Activated CD8-positive, alpha-beta T cell treated with anti-CD3 and anti-CD28 coated beads for 36 hours (primary cell): ENCODE measurements at regions not wholly inside any gene's neighbourhood (a gene's known extent, or its start where the extent isn't known, plus 50 kb on each side); places are given as distances from the start of the nearest gene placed in this dataset.

Experiments
- ATAC-seq: fragments of 200-7000 bp; cut with Tn5 transposase; one replicate; pipeline ENCODE4 v1.10.0; 2021; ENCODE audit warnings: mild to moderate bottlenecking, moderate library complexity
- CTCF ChIA-PET: fragments of 350-600 bp; sonication (Branson Sonifier 250); formaldehyde crosslinking; loops from one replicate; lab custom pipeline; 2021; ENCODE audit warnings: antibody characterized with exemption; lab: Charles Lee
- POLR2A ChIA-PET: fragments of 350-600 bp; sonication (Branson Sonifier 250); formaldehyde crosslinking; loops from one replicate; lab custom pipeline; 2021; ENCODE audit warnings: antibody characterized with exemption; lab: Charles Lee
- DNase-seq: peaks from one replicate; pipeline ENCODE4 v3.0.0-alpha.2; 2020
- H3K27ac Mint-ChIP-seq: one replicate; pipeline ENCODE4 v1.8.0; 2021; ENCODE audit warnings: mild to moderate bottlenecking, mixed read lengths
- H3K27me3 Mint-ChIP-seq: one replicate; pipeline ENCODE4 v1.8.0; 2021; ENCODE audit warnings: mixed read lengths
- H3K36me3 Mint-ChIP-seq: one replicate; pipeline ENCODE4 v1.8.0; 2021; ENCODE audit warnings: low read depth, mixed read lengths
- H3K4me1 Mint-ChIP-seq: one replicate; pipeline ENCODE4 v1.8.0; 2021; ENCODE audit warnings: low read depth, mixed read lengths
- H3K4me3 Mint-ChIP-seq: one replicate; pipeline ENCODE4 v1.8.0; 2021; ENCODE audit warnings: mild to moderate bottlenecking, moderate library complexity, mixed read lengths
- H3K9me3 Mint-ChIP-seq: one replicate; pipeline ENCODE4 v1.8.0; 2021; ENCODE audit warnings: mixed read lengths
- intact Hi-C: fragments of 100-400 bp; cut with micrococcal nuclease; formaldehyde crosslinking; loops from one replicate; pipeline ENCODE4 v1.10.0; 2022
- TF ChIP-seq, protein P1 (sequence below): fragments of 200-600 bp; IDR thresholded peaks from one replicate; pipeline ENCODE4 v1.8.0; 2022; ENCODE audit warnings: antibody characterized with exemption, mild to moderate bottlenecking

GRCh38 chr15:38992930-38993329 lies 428.3 kb upstream of the RASGRP1 start:
- CTCF ChIA-PET: interaction anchor here (1.7 kb wide), 1 partner anchor 285 kb away, joined by 5 read pairs; no protein-coding TSS in a partner anchor
- intact Hi-C loops: no loop called here
- POLR2A ChIA-PET: no interaction called here
- H3K27ac Mint-ChIP-seq: no peak overlapping the region
- TF ChIP-seq, protein P1, sequence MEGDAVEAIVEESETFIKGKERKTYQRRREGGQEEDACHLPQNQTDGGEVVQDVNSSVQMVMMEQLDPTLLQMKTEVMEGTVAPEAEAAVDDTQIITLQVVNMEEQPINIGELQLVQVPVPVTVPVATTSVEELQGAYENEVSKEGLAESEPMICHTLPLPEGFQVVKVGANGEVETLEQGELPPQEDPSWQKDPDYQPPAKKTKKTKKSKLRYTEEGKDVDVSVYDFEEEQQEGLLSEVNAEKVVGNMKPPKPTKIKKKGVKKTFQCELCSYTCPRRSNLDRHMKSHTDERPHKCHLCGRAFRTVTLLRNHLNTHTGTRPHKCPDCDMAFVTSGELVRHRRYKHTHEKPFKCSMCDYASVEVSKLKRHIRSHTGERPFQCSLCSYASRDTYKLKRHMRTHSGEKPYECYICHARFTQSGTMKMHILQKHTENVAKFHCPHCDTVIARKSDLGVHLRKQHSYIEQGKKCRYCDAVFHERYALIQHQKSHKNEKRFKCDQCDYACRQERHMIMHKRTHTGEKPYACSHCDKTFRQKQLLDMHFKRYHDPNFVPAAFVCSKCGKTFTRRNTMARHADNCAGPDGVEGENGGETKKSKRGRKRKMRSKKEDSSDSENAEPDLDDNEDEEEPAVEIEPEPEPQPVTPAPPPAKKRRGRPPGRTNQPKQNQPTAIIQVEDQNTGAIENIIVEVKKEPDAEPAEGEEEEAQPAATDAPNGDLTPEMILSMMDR: no peak
- H3K4me1 Mint-ChIP-seq: no peaks in the 10 kb centered on the region
- DNase-seq (no peak), ATAC-seq (no peak)
- peaks cover 2% of the 10 kb centered on the region for H3K27me3 Mint-ChIP-seq
- no peak overlapping the region for H3K4me3 Mint-ChIP-seq
- H3K36me3 Mint-ChIP-seq: no peaks in the 10 kb centered on the region
- no peaks in the 10 kb centered on the region for H3K9me3 Mint-ChIP-seq

- H3K27ac Mint-ChIP-seq: no peak overlapping the region
- H3K9me3 Mint-ChIP-seq: no peaks in the 10 kb centered on the region
- intact Hi-C loops: no loop called here
- H3K4me3 Mint-ChIP-seq: no peak overlapping the region
- ChIA-PET CTCF (no interaction called here), POLR2A (no interaction called here)
- no peaks in the 10 kb centered on the region for H3K4me1 Mint-ChIP-seq
- TF ChIP-seq, protein P1: no peak
- DNase-seq (no peak), ATAC-seq (no peak)
- peaks cover 5% of the 10 kb centered on the region for H3K27me3 Mint-ChIP-seq
- no peaks in the 10 kb centered on the region for H3K36me3 Mint-ChIP-seq
These were observed 429.7 kb upstream of the RASGRP1 start for GRCh38 chr15:38994310-38994709.

DNA sequence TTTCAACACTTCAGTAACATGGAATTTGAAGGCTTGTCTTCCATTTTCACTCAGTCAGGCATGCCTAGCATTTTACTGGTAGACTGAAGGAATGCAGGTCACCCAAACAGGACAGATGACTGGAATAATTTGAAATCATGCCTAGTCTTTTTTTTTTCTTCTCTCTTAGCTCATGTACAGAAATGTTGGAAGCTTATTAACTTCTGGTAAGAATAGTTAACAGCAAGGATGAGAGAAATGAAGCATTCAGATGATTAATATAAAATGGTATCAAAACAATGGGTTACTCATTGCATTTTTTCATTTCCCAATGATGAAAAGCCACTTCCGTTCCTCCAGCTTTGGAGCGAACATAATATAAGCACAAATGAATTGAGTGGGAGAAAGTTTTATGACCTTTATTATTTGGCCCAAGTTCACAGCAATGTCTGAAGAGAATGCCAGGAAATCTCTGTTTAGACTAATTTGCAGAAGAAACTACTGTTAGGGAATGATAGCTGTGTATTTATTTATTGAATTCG lies 431.6 kb upstream of the RASGRP1 start:
- H3K9me3 Mint-ChIP-seq: no peaks in the 10 kb centered on the region
- H3K36me3 Mint-ChIP-seq: no peaks in the 10 kb centered on the region
- ATAC-seq (no peak), DNase-seq (no peak)
- TF ChIP-seq, protein P1: no peak
- ChIA-PET CTCF (no interaction called here), POLR2A (no interaction called here)
- H3K4me1 Mint-ChIP-seq: no peaks in the 10 kb centered on the region
- peaks cover 9% of the 10 kb centered on the region for H3K27me3 Mint-ChIP-seq
- intact Hi-C loops: no loop called here
- H3K4me3 Mint-ChIP-seq: no peak overlapping the region
- no peak overlapping the region for H3K27ac Mint-ChIP-seq

GRCh38 chr15:38997841-38998240 lies 433.2 kb upstream of the RASGRP1 start:
- no peak overlapping the region for H3K27ac Mint-ChIP-seq
- no peaks in the 10 kb centered on the region for H3K9me3 Mint-ChIP-seq
- no peak overlapping the region for H3K4me3 Mint-ChIP-seq
- no peaks in the 10 kb centered on the region for H3K36me3 Mint-ChIP-seq
- DNase-seq (no peak), ATAC-seq (no peak)
- TF ChIP-seq, protein P1: no peak
- intact Hi-C loops: no loop called here
- H3K27me3 Mint-ChIP-seq: peaks cover 11% of the 10 kb centered on the region
- POLR2A ChIA-PET: no interaction called here
- H3K4me1 Mint-ChIP-seq: no peaks in the 10 kb centered on the region
- CTCF ChIA-PET: no interaction called here

DNA sequence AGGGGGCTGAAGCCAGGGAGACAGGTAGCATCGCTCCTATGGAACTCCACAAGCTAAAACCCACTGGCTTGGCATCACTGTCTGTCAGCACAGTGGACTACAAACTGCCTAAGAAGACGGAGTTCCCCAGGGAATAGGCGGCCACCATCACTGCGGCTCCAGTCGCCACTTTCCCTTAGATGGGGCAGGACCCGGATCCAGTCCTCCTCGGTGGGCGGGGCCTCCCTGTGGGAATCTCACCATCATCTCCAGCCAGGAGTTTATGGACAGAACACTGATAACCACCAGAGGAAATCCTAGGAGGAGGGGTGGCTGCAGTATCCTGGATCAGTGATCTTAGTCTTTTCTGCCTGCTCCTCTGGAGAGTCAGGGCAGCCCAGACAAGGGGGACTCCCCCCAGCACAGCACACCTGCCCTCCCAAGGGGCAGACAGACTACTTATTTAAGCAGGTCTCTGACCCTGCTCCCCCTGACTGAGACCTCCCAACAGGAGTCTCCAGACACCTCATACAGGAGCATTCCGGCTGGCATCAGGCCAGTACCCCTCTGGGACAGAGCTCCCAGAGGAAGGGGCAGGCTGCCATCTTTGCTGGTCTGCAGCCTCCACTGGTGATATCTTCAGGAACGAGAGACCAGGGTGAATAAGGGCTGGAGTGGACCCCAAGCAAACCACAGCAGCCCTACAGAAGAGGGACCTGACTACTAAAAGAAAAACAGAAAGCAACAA lies 435.6 kb upstream of the RASGRP1 start:
- Mint-ChIP-seq H3K36me3 (no peaks in the 10 kb centered on the region), H3K27ac (no peak overlapping the region), H3K4me3 (no peak overlapping the region), H3K4me1 (no peaks in the 10 kb centered on the region), H3K27me3 (peaks cover 16% of the 10 kb centered on the region), H3K9me3 (no peaks in the 10 kb centered on the region)
- TF ChIP-seq, protein P1: no peak
- intact Hi-C loops: no loop called here
- CTCF ChIA-PET: no interaction called here
- POLR2A ChIA-PET: no interaction called here
- DNase-seq (no peak), ATAC-seq (no peak)
